ENCODE measurements at regions not wholly inside any gene's neighbourhood (a gene's known extent, or its start where the extent isn't known, plus 50 kb on each side); places are given as distances from the start of the nearest gene placed in this dataset.

GRCh38 chr1:22260860-22261432, 118.0 kb upstream of the WNT4 start:
- no peak for TF ChIP-seq BHLHE40 (IDR thresholded peaks at IDR 0.05; ENCODE audit: borderline replicate concordance)
- no peak for TF ChIP-seq SUZ12 (IDR thresholded peaks at IDR 0.05)
- TF ChIP-seq L3MBTL2 (conservative IDR thresholded peaks at IDR 0.05) = no peak
- no peak for TF ChIP-seq ZNF384 (IDR thresholded peaks at IDR 0.05)
- no peak for TF ChIP-seq HDGF (IDR thresholded peaks at IDR 0.05; ENCODE audit: borderline replicate concordance)
- no peak for TF ChIP-seq NFRKB (IDR thresholded peaks at IDR 0.05)
- TF ChIP-seq ELF4 (IDR thresholded peaks at IDR 0.05) = no peak
- TF ChIP-seq FOXA1 (IDR thresholded peaks at IDR 0.05) = no peak
- TF ChIP-seq FOXK2 (IDR thresholded peaks at IDR 0.05) = no peak
- TF ChIP-seq FOXM1 (IDR thresholded peaks at IDR 0.05; ENCODE audit: borderline replicate concordance) = no peak
- no peak for TF ChIP-seq SP1 (IDR thresholded peaks at IDR 0.05)
- no peak for TF ChIP-seq CTBP1 (IDR thresholded peaks at IDR 0.05; ENCODE audit: borderline replicate concordance)
- no peak for TF ChIP-seq ARNT (IDR thresholded peaks at IDR 0.05)
